ENCODE measurements at regions not wholly inside any gene's neighbourhood (a gene's known extent, or its start where the extent isn't known, plus 50 kb on each side); places are given as distances from the start of the nearest gene placed in this dataset.

- no peak for DNase-seq (ENCODE audit: low spot score)
Measured at GRCh38 chr12:76216585-76217472, 131.4 kb downstream of the BBS10 start.

DNA sequence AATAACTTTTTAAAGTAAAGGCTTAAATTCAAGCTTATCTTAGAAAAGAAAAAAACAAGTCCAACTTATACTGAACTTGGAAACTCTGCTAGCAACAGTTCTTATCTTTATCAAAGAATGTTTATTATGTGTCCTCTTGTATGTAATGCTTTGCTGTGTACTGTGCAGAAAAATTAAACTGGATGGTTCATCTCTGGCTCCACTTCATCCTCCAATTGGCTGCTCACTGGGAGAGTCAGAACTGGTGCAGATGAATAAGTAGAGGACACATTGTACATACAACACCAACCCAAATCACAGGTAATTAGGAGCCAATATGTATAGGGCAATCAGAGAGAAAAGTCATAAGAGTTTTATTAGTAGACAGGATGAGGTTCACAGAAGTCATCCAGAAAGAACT lies 123.6 kb upstream of the NAP1L1 start:
- DNase-seq (ENCODE audit: low spot score), result no peak

- no peak for DNase-seq (ENCODE audit: low spot score)
Measured at GRCh38 chr12:76206677-76207072, 122.2 kb upstream of the NAP1L1 start.

GRCh38 chr12:76206039-76206676 lies 121.7 kb upstream of the NAP1L1 start:
- DNase-seq (ENCODE audit: low spot score), result no peak

DNA sequence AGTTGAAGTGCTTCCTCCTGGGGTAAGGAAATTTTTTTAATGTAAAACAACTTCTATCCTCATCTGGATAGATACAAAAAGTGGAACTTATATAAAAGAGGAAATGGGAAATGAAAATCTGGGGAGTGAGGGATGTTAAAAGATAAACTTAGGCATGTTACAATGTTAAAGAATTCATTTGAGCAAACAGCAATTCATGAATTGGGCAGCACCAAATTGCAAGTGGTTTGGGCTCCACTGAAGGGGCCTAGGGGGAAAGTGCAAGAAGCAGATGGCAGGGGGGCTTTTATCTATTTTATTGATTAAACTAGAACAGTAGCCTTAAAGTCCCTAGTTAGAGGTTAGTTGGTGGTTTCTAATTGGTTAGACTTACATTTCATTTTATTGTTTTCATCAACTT lies 118.1 kb upstream of the NAP1L1 start:
- no peak for DNase-seq (ENCODE audit: low spot score)

DNA sequence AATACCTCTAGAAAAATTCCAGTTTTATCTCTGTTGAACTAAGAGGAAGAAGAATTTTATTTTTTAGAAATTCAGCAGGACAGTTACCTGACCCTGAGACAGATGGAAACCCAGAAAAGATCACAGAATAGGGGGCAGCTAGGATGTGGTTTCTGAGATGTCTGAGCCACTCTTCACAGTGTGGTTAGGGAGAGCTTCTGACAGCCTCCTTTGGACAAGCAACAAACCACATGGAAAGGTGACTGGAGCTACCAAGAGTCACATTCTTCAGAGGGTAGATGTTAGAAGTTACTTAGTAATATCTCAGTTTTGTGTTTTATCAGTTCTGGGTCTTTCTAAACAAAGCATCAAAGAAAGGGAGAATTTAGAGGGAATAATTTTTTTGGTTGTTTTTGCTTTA lies 117.3 kb upstream of the NAP1L1 start:
- no peak for DNase-seq (ENCODE audit: low spot score)

DNA sequence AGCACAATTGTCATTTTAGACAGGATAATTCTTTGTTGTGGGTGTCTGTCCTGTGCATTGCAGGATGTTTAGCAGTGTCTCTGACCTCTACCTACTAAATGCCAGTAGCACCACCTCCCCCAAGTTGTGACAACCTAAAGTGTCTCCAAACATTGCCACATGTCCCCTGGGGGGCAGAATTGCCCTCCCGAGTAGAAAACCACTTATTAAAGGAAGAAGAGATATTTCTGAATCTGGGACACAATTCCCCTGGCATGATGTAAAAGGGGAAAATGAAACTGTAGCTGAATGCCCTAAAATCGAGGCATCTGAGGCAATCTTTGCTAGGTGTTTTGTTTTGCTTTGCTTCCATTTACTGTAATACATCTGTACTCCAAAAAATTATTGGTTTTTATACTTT lies 116.8 kb upstream of the NAP1L1 start:
- no peak for DNase-seq (ENCODE audit: low spot score)

DNA sequence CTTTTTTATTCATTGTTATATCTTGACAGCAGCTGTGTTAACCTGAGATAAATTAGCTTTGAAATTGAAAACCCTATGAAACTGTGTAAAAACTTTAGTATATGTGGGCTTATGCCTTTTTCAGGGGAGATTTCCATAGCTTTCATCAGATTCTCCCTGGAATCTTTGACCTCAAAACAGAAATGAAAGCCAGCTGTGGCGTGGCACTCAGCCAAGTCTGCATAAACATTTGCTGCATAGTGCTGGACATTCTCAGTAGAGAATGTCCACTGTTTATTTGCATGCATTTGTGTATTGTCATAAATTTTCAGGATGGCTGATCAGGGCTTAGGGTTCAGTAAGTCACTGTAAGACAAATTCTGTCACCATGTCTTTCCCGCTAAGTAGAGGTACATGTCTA lies 115.3 kb upstream of the NAP1L1 start:
- DNase-seq (ENCODE audit: low spot score), result no peak

DNA sequence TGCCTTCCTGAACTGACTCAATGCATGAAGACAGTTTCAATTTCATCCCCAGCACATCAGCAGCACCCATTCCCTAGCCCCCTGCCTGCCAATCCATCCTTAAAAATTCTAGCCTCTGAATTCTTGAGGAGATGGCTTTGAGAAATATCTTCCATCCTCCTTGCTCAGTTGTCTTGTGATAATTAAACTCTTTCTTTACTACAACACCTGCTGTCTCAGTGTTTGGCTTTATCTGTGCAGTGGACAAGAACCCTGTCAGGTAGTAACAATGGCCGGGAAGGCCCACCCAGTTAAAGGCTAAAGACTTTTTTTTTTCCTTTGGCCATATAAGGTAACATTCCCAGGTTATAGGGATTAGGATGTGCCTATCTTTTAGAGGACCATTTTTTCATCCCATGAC lies 114.4 kb upstream of the NAP1L1 start:
- DNase-seq (ENCODE audit: low spot score), result no peak

DNA sequence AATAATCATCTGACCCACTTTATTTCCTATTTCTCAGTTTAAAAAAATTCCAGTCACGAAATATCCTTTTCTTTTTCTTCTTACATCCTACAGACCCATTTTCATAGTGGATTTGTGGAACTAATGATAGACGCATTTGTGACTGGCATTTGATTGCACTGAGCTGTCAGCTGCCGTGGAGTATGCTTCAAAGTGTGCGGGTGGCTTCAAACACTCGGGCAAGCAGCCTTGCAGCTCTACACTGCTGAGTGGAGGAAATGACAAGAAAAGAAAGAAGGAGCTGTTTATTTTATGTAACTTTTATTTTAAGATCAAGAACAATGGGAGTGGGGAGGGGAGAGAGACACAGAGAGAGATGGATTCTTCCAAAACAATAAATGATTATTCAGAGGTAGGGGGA lies 112.8 kb upstream of the NAP1L1 start:
- no peak for DNase-seq (ENCODE audit: low spot score)

- DNase-seq (ENCODE audit: low spot score), result no peak
Measured at GRCh38 chr12:76195920-76196319, 111.4 kb upstream of the NAP1L1 start.

DNA sequence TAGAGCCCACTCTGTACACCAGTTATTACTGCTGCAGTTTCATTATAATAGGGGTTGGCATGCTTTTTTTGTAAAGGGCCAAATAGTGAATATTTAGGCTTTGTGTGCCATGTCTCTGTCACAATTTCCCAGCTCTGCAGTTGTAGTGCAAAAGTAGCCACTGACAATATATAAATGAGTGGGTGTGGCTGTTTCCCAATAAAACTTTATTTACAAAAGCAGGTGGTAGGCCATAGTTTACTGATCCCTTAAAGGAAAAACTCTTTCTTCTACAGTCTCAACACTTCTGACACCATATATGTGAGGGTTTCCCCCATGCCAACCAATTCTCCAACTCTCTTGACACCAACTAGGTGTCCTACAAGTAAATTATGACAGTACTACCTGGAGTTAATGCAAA lies 110.2 kb upstream of the NAP1L1 start:
- no peak for DNase-seq (ENCODE audit: low spot score)

DNA sequence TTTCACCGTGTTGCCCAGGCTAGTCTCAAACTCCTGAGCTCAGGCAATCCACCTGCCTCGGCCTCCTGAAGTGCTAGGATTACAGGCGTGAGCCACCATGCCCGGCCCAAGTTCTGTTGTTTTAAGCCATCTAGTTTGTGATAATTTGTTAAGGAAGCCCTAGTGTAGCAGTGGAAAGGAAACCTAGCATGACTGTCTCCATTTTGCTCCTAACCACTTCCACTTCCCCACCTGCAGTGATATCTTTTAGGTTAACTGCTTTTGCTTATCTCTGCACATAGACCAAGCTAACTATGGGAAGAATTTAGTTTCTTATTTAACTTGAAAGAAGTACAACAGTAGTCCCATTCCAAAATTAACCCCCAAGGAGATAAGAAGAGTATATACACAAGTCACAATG lies 109.5 kb upstream of the NAP1L1 start:
- DNase-seq (ENCODE audit: low spot score), result no peak

DNA sequence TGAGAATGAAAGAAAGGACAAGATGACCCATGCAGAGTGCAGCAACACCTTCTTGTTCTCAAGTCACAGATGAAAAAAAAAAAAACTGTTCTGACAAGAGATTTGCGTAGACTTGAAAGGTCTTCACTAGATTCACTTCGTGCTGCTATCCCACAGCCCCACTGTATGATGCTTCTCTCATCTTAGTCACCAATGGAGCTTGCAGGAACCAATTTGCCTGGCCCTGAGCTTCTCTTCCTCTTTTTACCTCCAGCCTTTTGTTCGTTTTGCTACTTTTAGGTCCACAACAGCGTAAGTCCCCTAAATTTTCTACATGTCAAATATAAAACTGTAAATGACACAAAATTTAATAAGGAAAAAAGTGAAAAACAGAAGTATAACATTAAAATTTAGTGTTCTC lies 107.9 kb upstream of the NAP1L1 start:
- no peak for DNase-seq (ENCODE audit: low spot score)

- no peak for DNase-seq (ENCODE audit: low spot score)
Measured at GRCh38 chr12:76190299-76190698, 105.8 kb upstream of the NAP1L1 start.

GRCh38 chr12:76189851-76190250 lies 105.4 kb upstream of the NAP1L1 start:
- DNase-seq (ENCODE audit: low spot score), result no peak

GRCh38 chr12:76187177-76187576 lies 102.7 kb upstream of the NAP1L1 start:
- no peak for DNase-seq (ENCODE audit: low spot score)

GRCh38 chr12:76186131-76186906 lies 101.8 kb upstream of the NAP1L1 start:
- no peak for DNase-seq (ENCODE audit: low spot score)

GRCh38 chr12:76183459-76184186 lies 99.1 kb upstream of the NAP1L1 start:
- DNase-seq (ENCODE audit: low spot score), result no peak

- DNase-seq (ENCODE audit: low spot score), result no peak
Measured at GRCh38 chr12:76180401-76181277, 96.2 kb upstream of the NAP1L1 start.

- DNase-seq (ENCODE audit: low spot score), result no peak
Measured at GRCh38 chr12:76178452-76178851, 94.0 kb upstream of the NAP1L1 start.
